Right atrium auricular region (tissue), 2 donors: ENCODE measurements at regions not wholly inside any gene's neighbourhood (a gene's known extent, or its start where the extent isn't known, plus 50 kb on each side); places are given as distances from the start of the nearest gene placed in this dataset.

Experiments used
- DNase-seq: peaks from one replicate; pipeline ENCODE4 v3.0.0-alpha.2; 2019; ENCODE audit warnings: low spot score
- H3K27ac ChIP-seq, 2 donors: fragments of 200-600 bp; sonication (generic); 1 replicate in 1 of 2; 2 replicates in 1 of 2; pipeline ENCODE4 v1.5.1; 2016 to 2019
- H3K27me3 ChIP-seq, 2 donors: fragments of 200-600 bp; sonication (generic); one replicate each; pipeline versions ENCODE4 v1.5.1 to v1.6.0; 2017 to 2019
- H3K36me3 ChIP-seq: fragments of 200-600 bp; sonication (generic); one replicate; pipeline ENCODE4 v1.5.1; 2016
- H3K4me1 ChIP-seq, 2 donors: fragments of 200-600 bp; sonication (generic); one replicate each; pipeline versions ENCODE4 v1.5.1 to v1.6.0; 2017 to 2019
- H3K4me3 ChIP-seq, 2 donors: fragments of 200-600 bp; sonication (generic); 1 replicate in 1 of 2; 2 replicates in 1 of 2; pipeline ENCODE4 v1.5.1; 2017 to 2019; ENCODE audit warnings: mild to moderate bottlenecking in 1 of 2, moderate library complexity in 1 of 2
- H3K9me3 ChIP-seq, 2 donors: fragments of 200-600 bp; sonication (generic); one replicate each; pipeline ENCODE4 v1.5.1; 2019
- CTCF ChIP-seq, 2 donors: fragments of 200-600 bp; sonication (generic); IDR thresholded peaks; one replicate each; pipeline ENCODE4 v1.5.1; 2019; ENCODE audit warnings: antibody characterized with exemption in 2 of 2

DNA sequence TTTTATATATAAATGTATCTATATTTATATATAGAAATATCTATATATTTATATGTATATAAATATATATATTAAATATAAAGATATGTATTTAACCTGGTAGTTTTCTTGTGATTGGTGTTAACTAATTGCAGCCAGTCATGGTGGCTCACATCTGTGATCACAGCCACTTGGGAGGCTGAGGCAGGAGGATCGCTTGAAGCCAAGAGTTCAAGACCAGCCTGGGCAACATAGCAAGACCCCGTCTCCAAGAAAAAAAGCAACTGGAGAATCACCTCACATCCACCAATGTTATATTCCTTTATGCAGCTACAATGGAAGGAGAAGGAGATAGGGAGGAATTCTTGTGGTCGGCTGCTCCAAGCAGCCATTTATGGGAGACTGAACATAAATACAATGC, 224.9 kb downstream of the BAMBI start:
- Histone ChIP-seq H3K9me3 (no peaks in the 10 kb centered on the region), H3K4me1 (peaks cover 0 to 8% of the 10 kb centered on the region in 2 donors), H3K27me3 (no peaks in the 10 kb centered on the region), H3K4me3 (no peak overlapping the region), H3K36me3 (no peaks in the 10 kb centered on the region), H3K27ac (no peak overlapping the region)
- no peak for TF ChIP-seq CTCF (IDR thresholded peaks at IDR 0.05)
- DNase-seq = peak; percentile 16

DNA sequence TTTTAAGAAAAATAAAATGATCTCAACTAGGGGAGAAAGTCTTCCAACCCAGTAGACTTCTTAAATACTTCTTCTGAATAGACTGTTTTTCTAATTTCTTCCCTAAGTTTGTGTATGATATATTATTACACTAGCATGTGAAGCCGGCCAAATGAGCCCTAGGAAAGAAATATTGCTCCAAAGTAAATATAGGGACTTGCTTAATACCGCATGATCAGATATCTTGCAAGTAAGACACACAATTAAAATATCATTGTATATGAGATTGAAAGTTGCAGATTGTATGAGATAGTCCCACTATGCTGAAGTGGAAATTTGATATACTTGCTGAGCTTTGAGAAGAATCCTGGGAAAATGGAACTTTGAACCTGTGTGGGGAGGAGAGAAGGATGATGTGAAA, 225.7 kb downstream of the BAMBI start:
- Histone ChIP-seq H3K36me3 (no peaks in the 10 kb centered on the region), H3K27ac (no peak overlapping the region), H3K4me1 (peaks cover 0 to 3% of the 10 kb centered on the region in 2 donors), H3K4me3 (no peak overlapping the region), H3K9me3 (no peaks in the 10 kb centered on the region), H3K27me3 (no peaks in the 10 kb centered on the region)
- DNase-seq = no peak
- no peak for TF ChIP-seq CTCF (IDR thresholded peaks at IDR 0.05)

DNA sequence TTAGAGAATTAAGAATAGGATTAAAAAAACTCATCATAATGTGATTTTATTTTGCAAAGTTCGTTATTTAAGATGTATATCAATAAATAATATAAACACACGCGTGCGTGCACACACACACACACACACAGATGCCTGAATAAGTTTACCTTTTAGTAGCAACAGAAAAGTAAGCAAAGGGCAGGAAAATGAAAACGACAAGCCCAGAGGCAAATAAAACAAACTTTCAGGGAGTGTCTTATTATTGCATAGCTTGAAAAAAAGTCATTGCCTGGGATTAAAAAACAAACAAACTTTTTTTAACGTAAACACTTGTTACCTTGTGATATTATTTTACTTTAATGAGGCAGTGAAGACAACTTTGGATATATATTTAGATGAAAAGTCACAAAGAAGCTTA, 226.4 kb downstream of the BAMBI start:
- TF ChIP-seq CTCF (IDR thresholded peaks at IDR 0.05) = no peak
- Histone ChIP-seq H3K27me3 (no peaks in the 10 kb centered on the region), H3K4me3 (no peak overlapping the region), H3K9me3 (no peaks in the 10 kb centered on the region), H3K4me1 (no peaks in the 10 kb centered on the region), H3K36me3 (no peaks in the 10 kb centered on the region), H3K27ac (no peak overlapping the region)
- DNase-seq = no peak

- H3K9me3 ChIP-seq = no peaks in the 10 kb centered on the region
- H3K27ac ChIP-seq = no peak overlapping the region
- no peak overlapping the region for H3K4me3 ChIP-seq
- DNase-seq = peak; percentile 13
- H3K27me3 ChIP-seq = no peaks in the 10 kb centered on the region
- no peaks in the 10 kb centered on the region for H3K36me3 ChIP-seq
- no peak for TF ChIP-seq CTCF (IDR thresholded peaks at IDR 0.05)
- no peaks in the 10 kb centered on the region for H3K4me1 ChIP-seq
These were observed 228.1 kb downstream of the BAMBI start for GRCh38 chr10:28905371-28905770.

DNA sequence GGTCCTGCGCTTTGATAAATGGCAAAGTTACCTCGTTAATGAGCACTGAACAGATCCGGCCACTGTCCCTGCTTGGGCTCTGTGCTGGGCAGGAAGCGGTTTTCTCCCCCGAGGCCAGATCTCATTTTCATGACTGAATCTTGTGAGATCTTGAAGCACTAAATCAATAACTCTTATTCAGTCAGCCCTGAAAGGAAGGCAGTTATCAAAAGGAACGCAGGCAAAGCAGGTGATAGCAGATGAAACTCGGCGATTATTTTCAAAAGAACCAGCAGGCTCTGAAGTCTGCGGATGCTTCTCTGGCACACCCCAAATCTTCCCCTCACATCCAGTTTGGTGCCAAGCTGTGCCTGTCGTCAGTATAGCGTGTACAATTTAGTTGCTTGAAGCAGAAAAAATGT, 228.7 kb downstream of the BAMBI start:
- H3K27ac ChIP-seq = no peak overlapping the region
- H3K36me3 ChIP-seq = no peaks in the 10 kb centered on the region
- H3K27me3 ChIP-seq = no peaks in the 10 kb centered on the region
- H3K9me3 ChIP-seq = no peaks in the 10 kb centered on the region
- H3K4me1 ChIP-seq = no peaks in the 10 kb centered on the region
- DNase-seq = peak; percentile 47
- no peak for TF ChIP-seq CTCF (IDR thresholded peaks at IDR 0.05)
- no peak overlapping the region for H3K4me3 ChIP-seq

DNA sequence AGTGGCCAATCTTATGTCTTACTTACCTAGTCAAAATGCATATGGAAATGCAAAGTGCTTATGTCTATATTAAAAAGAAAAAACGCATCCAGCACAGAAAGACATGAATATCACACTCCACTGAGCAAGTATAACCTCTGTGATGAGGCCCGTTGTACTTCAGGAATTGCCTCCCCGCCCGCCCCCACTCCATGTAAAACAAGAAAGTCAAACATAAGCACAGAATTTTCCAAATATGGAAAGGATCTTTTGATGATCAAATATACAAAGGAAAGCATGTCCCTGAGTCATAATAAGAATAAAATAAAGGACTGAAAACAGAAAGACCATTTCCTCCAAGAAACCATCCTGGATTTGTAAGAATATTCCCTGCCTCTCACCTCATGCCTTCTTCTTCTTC, 229.1 kb downstream of the BAMBI start:
- Histone ChIP-seq H3K27me3 (no peaks in the 10 kb centered on the region), H3K9me3 (no peaks in the 10 kb centered on the region)

More for the DNA sequence above, 229.1 kb downstream of the BAMBI start:
- peak; percentile 46 for DNase-seq
- TF ChIP-seq CTCF (IDR thresholded peaks at IDR 0.05) = no peak
- no peaks in the 10 kb centered on the region for H3K4me1 ChIP-seq
- no peaks in the 10 kb centered on the region for H3K36me3 ChIP-seq
- no peak overlapping the region for H3K4me3 ChIP-seq
- H3K27ac ChIP-seq = no peak overlapping the region
